GM18517 (cell line): ENCODE measurements at regions not wholly inside any gene's neighbourhood (a gene's known extent, or its start where the extent isn't known, plus 50 kb on each side); places are given as distances from the start of the nearest gene placed in this dataset.

Source experiments
- ATAC-seq: cut with Tn5 transposase; IDR thresholded peaks from one replicate; pipeline ENCODE4 v1.9.1; 2021; ENCODE audit warnings: mild to moderate bottlenecking, moderate library complexity; ENCODE audit not compliant: unreplicated experiment

- no peak for ATAC-seq
Observed at GRCh38 chr2:161570424-161571050, 53.7 kb upstream of the SLC4A10 start.

DNA sequence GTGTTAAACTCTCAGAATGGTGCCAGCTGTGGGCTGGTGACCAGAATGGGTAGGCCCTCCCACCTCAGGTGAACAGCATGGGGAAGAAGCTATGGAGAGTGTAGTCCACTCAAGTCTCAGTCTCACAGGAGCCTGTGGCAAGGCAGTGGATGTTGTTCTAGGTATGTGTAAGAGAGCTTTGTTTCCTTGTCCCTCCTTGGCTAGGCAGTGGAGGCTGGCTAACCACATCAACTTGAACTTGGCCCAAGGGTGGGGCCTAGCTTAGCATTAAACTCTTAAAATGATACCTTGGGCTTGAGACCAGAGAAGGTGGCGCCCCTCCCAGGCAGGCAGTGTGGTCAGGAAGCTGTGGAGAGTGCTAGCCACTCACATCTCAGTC, 53.2 kb upstream of the SLC4A10 start:
- no peak for ATAC-seq
